ENCODE measurements at regions not wholly inside any gene's neighbourhood (a gene's known extent, or its start where the extent isn't known, plus 50 kb on each side); places are given as distances from the start of the nearest gene placed in this dataset.

DNA sequence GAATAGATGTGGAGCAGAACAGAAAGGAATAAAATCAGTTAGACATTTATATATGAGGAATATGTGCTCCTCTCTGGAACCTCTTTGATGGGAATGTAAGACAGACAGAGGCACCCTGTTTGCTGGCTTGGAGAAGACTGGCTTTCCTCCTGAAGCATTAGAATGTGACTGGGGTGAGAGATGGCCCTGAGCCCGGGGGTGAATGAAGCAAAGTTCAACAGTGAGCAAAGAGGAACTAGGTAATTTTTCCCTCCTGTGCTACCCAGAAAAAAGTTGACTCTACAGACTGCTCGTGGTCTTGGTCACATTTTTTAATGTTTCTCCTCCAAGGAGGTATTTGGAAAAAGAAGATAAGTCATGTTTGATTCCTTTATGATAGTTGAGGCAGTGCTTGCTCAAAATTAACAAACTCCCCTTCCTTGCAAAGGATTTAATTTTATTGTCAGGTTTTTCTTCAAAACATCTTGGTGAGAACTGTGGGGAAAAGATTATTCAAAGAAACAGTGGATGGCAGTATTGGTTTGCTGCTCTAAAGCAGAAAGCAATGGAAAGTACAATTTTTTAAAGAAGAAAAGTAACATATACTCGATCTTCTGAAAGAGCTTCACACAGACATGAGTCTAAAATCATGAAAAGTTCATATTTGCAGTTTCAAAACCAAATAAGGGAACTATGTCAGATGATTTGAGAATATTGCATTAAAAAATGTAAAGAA lies 370.4 kb upstream of the CDIN1 start:
- TF ChIP-seq POLR2AphosphoS5 (IDR thresholded peaks at IDR 0.05; ENCODE audit: low read depth, low read length) (no peak), POLR2A (IDR thresholded peaks at IDR 0.05; ENCODE audit: low read depth, low read length) (no peak)
